ENCODE measurements at regions not wholly inside any gene's neighbourhood (a gene's known extent, or its start where the extent isn't known, plus 50 kb on each side); places are given as distances from the start of the nearest gene placed in this dataset.

- TF ChIP-seq, protein P1, sequence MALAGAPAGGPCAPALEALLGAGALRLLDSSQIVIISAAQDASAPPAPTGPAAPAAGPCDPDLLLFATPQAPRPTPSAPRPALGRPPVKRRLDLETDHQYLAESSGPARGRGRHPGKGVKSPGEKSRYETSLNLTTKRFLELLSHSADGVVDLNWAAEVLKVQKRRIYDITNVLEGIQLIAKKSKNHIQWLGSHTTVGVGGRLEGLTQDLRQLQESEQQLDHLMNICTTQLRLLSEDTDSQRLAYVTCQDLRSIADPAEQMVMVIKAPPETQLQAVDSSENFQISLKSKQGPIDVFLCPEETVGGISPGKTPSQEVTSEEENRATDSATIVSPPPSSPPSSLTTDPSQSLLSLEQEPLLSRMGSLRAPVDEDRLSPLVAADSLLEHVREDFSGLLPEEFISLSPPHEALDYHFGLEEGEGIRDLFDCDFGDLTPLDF (CRISPR knock-in tag; IDR thresholded peaks at IDR 0.05): no peak
- no peak for TF ChIP-seq CTCF (IDR thresholded peaks at IDR 0.05)
- TF ChIP-seq, protein P2, sequence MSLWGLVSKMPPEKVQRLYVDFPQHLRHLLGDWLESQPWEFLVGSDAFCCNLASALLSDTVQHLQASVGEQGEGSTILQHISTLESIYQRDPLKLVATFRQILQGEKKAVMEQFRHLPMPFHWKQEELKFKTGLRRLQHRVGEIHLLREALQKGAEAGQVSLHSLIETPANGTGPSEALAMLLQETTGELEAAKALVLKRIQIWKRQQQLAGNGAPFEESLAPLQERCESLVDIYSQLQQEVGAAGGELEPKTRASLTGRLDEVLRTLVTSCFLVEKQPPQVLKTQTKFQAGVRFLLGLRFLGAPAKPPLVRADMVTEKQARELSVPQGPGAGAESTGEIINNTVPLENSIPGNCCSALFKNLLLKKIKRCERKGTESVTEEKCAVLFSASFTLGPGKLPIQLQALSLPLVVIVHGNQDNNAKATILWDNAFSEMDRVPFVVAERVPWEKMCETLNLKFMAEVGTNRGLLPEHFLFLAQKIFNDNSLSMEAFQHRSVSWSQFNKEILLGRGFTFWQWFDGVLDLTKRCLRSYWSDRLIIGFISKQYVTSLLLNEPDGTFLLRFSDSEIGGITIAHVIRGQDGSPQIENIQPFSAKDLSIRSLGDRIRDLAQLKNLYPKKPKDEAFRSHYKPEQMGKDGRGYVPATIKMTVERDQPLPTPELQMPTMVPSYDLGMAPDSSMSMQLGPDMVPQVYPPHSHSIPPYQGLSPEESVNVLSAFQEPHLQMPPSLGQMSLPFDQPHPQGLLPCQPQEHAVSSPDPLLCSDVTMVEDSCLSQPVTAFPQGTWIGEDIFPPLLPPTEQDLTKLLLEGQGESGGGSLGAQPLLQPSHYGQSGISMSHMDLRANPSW (CRISPR knock-in tag; conservative IDR thresholded peaks at IDR 0.05; ENCODE audit: low read depth): no peak
- no peak for TF ChIP-seq MYBL2 (CRISPR knock-in tag; IDR thresholded peaks at IDR 0.05)
- no peak for TF ChIP-seq JUN (CRISPR knock-in tag; IDR thresholded peaks at IDR 0.05)
- TF ChIP-seq SP1 (CRISPR knock-in tag; conservative IDR thresholded peaks at IDR 0.05): no peak
- no peak for TF ChIP-seq ATF3 (CRISPR knock-in tag; conservative IDR thresholded peaks at IDR 0.05)
- no peak for TF ChIP-seq KAT7 (CRISPR knock-in tag; IDR thresholded peaks at IDR 0.05; ENCODE audit: borderline replicate concordance)
- TF ChIP-seq CREB1 (CRISPR knock-in tag; IDR thresholded peaks at IDR 0.05): no peak
- TF ChIP-seq ATF2 (CRISPR knock-in tag; IDR thresholded peaks at IDR 0.05; ENCODE audit: borderline replicate concordance, low read depth): no peak
- no peak for TF ChIP-seq CBFB (CRISPR knock-in tag; IDR thresholded peaks at IDR 0.05; ENCODE audit: low read depth)
- TF ChIP-seq ZBTB21 (CRISPR knock-in tag; IDR thresholded peaks at IDR 0.05; ENCODE audit: borderline replicate concordance): no peak
- no peak for TF ChIP-seq TCF7 (CRISPR knock-in tag; IDR thresholded peaks at IDR 0.05; ENCODE audit: low read depth)
- TF ChIP-seq ELF4 (CRISPR knock-in tag; IDR thresholded peaks at IDR 0.05; ENCODE audit: low read depth): no peak
These were observed 225.7 kb downstream of the GLI2 start for GRCh38 chr2:120961396-120961795.
